Peyer's patch (tissue), 4 donors: ENCODE measurements at regions not wholly inside any gene's neighbourhood (a gene's known extent, or its start where the extent isn't known, plus 50 kb on each side); places are given as distances from the start of the nearest gene placed in this dataset.

Experiments used
- DNase-seq, 3 donors: peaks; one replicate each; pipeline ENCODE4 v3.0.0-alpha.2; 2017 to 2019
- H3K27ac ChIP-seq, 4 donors: fragments of 200-600 bp; sonication (generic); one replicate each; pipeline ENCODE4 v1.5.1; 2016 to 2019
- H3K27me3 ChIP-seq, 2 donors: fragments of 200-600 bp; sonication (generic); one replicate each; pipeline ENCODE4 v1.5.1; 2019
- H3K36me3 ChIP-seq, 3 donors: fragments of 200-600 bp; sonication (generic); one replicate each; pipeline ENCODE4 v1.5.1; 2016 to 2019
- H3K4me1 ChIP-seq, 4 donors: fragments of 200-600 bp; sonication (generic); one replicate each; pipeline ENCODE4 v1.5.1; 2016 to 2019
- H3K4me3 ChIP-seq, 4 donors: fragments of 200-600 bp; sonication (generic); 1 replicate in 3 of 4; 2 replicates in 1 of 4; pipeline ENCODE4 v1.5.1; 2016 to 2019; ENCODE audit warnings: mild to moderate bottlenecking in 1 of 4
- H3K9me3 ChIP-seq, 4 donors: fragments of 200-600 bp; sonication (generic); one replicate each; pipeline ENCODE4 v1.5.1; 2016 to 2019; ENCODE audit warnings: mild to moderate bottlenecking in 1 of 4
- POLR2A ChIP-seq, 2 donors: fragments of 450-650 bp; IDR thresholded peaks; one replicate each; pipeline ENCODE4 v1.5.1; 2017; ENCODE audit warnings: antibody characterized with exemption in 2 of 2, mild to moderate bottlenecking in 2 of 2, moderate library complexity in 2 of 2
- TF ChIP-seq, protein P1 (sequence below), 6 experiments: fragments of 450-650 bp in 4 of 6; fragments of 200-600 bp in 2 of 6; sonication (generic) in 1 of 6; IDR thresholded peaks; one replicate each; pipeline ENCODE4 v1.5.1; 2017 to 2019; ENCODE audit warnings: antibody characterized with exemption in 6 of 6, mild to moderate bottlenecking in 3 of 6, moderate library complexity in 1 of 6

DNA sequence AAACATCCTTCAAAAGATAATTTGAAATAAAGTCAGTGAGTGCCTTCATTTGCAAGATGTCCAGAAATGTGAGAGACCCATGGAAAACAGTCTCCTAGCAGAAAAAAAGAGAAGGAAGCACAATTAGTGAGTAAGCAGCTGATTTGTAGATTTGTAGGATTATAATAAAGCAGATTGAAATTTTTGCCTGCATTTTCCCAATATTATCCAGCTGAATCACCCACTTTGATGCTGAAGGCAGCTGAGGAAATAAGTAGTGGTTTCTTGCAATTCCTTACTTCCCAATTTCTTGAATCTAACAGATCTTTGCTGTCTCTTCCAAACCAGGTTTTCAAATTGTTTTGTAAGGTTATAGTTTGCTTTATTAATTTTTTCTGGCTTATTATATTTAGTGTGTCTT lies 181.4 kb downstream of the GNAT3 start:
- H3K27ac ChIP-seq: no peak overlapping the region
- peaks cover 0 to 12% (median 0%) of the 10 kb centered on the region in 4 donors for H3K4me1 ChIP-seq
- H3K4me3 ChIP-seq: no peak overlapping the region
- no peak for DNase-seq
- H3K27me3 ChIP-seq: no peaks in the 10 kb centered on the region
- no peaks in the 10 kb centered on the region for H3K36me3 ChIP-seq
- no peak for TF ChIP-seq POLR2A (IDR thresholded peaks at IDR 0.05)
- TF ChIP-seq, protein P1, sequence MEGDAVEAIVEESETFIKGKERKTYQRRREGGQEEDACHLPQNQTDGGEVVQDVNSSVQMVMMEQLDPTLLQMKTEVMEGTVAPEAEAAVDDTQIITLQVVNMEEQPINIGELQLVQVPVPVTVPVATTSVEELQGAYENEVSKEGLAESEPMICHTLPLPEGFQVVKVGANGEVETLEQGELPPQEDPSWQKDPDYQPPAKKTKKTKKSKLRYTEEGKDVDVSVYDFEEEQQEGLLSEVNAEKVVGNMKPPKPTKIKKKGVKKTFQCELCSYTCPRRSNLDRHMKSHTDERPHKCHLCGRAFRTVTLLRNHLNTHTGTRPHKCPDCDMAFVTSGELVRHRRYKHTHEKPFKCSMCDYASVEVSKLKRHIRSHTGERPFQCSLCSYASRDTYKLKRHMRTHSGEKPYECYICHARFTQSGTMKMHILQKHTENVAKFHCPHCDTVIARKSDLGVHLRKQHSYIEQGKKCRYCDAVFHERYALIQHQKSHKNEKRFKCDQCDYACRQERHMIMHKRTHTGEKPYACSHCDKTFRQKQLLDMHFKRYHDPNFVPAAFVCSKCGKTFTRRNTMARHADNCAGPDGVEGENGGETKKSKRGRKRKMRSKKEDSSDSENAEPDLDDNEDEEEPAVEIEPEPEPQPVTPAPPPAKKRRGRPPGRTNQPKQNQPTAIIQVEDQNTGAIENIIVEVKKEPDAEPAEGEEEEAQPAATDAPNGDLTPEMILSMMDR (IDR thresholded peaks at IDR 0.05): no peak
- no peaks in the 10 kb centered on the region for H3K9me3 ChIP-seq

DNA sequence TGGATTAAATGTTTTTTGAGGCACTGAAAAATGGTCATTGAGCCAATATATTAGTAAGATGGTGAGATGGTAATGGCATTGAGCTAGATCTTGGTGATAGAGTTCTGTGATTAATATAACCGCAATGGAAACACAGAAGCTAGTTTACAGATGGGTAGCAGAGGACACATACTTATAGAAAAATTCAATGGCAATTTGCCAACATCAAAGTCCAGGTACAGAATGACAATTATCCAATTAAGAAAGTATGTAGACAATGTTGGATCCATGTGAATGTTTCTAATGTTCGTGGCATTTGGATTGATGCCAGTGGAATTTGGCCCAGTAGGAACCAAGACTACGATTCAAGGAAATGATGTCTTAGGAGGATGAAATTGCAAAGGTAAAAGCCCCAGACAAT lies 187.8 kb downstream of the GNAT3 start:
- Histone ChIP-seq H3K27me3 (no peaks in the 10 kb centered on the region), H3K9me3 (no peaks in the 10 kb centered on the region), H3K4me3 (no peak overlapping the region), H3K27ac (no peak overlapping the region), H3K36me3 (no peaks in the 10 kb centered on the region), H3K4me1 (no peaks in the 10 kb centered on the region)
- no peak for DNase-seq
- TF ChIP-seq, protein P1 (IDR thresholded peaks at IDR 0.05): no peak
- TF ChIP-seq POLR2A (IDR thresholded peaks at IDR 0.05): no peak

DNA sequence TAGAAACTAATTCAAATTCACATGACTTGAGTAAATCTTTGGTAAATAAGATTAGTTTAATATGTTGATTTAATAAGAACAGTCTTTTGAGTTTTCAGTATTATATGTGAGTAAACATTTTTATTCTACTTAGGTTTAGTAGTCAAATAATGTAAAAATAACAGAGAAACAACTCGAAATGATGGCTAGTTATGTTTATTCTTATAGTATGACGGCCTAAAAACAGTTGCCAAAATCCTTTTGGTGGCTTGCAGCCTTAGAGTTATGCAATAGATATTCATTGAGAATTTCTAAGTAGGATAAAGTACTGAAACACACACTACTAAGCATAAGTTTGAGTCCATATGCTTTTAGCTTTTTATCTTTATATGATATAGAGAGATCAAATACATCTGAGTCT lies 184.8 kb downstream of the GNAI1 start:
- no peaks in the 10 kb centered on the region for H3K9me3 ChIP-seq
- no peak overlapping the region for H3K27ac ChIP-seq
- no peaks in the 10 kb centered on the region for H3K4me1 ChIP-seq
- no peaks in the 10 kb centered on the region for H3K27me3 ChIP-seq
- no peak for DNase-seq
- no peak for TF ChIP-seq POLR2A (IDR thresholded peaks at IDR 0.05)
- TF ChIP-seq, protein P1 (IDR thresholded peaks at IDR 0.05): no peak
- H3K36me3 ChIP-seq: no peaks in the 10 kb centered on the region
- H3K4me3 ChIP-seq: no peak overlapping the region

DNA sequence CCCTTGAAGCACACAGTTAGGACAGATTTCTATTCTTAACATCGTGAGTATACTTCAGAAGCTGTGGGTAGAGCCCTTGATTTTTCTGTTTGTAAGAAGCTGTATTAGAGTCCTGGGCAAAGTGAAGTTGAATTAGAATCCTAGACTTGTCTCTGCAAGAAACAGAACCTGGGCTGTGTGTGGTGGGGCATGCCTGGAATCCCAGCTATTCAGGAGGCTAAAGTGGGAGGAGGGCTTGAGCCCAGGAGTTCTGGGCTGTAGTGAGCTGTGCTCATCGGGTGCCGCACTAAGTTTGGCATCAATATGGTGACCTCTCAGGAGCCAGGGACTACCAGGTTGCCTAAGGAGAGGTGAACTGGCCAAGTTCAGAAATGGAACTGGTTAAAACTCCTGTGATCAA lies 183.4 kb downstream of the GNAI1 start:
- H3K4me3 ChIP-seq: no peak overlapping the region
- DNase-seq: no peak
- no peaks in the 10 kb centered on the region for H3K36me3 ChIP-seq
- H3K4me1 ChIP-seq: no peaks in the 10 kb centered on the region
- H3K9me3 ChIP-seq: no peaks in the 10 kb centered on the region
- no peak overlapping the region for H3K27ac ChIP-seq
- no peaks in the 10 kb centered on the region for H3K27me3 ChIP-seq
- no peak for TF ChIP-seq POLR2A (IDR thresholded peaks at IDR 0.05)
- TF ChIP-seq, protein P1 (IDR thresholded peaks at IDR 0.05): no peak

DNA sequence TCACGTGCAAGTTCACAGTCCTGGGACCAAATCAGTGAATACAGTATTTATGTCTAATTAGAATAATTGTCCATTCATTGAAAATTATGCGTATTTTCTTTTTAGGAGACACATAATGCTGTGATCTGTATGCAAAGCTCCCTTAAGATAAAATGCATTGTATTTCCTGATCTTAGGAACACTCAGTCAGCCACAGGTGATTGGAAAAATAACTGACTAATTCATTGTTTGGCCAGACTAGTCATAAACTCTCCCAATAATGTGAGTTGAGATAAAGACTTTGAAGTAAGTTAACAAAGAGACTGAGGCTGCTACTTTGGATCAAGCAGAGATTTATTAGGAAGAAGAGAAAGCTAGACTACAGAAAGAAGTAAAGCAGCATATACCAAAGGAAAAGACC lies 182.2 kb downstream of the GNAI1 start:
- no peaks in the 10 kb centered on the region for H3K27me3 ChIP-seq
- no peak for DNase-seq
- H3K9me3 ChIP-seq: no peaks in the 10 kb centered on the region
- no peaks in the 10 kb centered on the region for H3K4me1 ChIP-seq
- no peaks in the 10 kb centered on the region for H3K36me3 ChIP-seq
- no peak overlapping the region for H3K27ac ChIP-seq
- TF ChIP-seq, protein P1 (IDR thresholded peaks at IDR 0.05): no peak
- no peak for TF ChIP-seq POLR2A (IDR thresholded peaks at IDR 0.05)
- H3K4me3 ChIP-seq: no peak overlapping the region

DNA sequence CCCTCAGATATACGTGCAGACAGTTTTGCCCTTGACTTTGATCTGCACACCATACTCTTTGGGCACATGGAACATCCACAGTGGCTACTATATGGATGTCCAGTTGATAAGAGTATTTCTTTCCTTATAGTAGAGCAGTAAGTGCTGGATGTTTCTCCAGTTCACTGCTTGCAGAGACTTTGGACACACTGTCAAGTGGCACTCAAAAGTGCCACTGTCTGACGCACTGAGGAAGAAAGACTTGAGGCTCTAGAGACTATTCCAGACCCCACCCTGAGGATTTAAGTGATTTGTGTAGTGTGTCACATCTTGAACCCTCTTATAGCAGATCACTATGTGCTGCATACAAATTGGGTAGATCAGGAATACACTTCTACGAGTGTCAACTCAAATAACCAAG lies 179.1 kb downstream of the GNAI1 start:
- no peak overlapping the region for H3K4me3 ChIP-seq
- TF ChIP-seq, protein P1 (IDR thresholded peaks at IDR 0.05): no peak
- no peak for TF ChIP-seq POLR2A (IDR thresholded peaks at IDR 0.05)
- no peak for DNase-seq
- no peaks in the 10 kb centered on the region for H3K27me3 ChIP-seq
- no peaks in the 10 kb centered on the region for H3K9me3 ChIP-seq
- peaks cover 0 to 4% (median 0%) of the 10 kb centered on the region in 4 donors for H3K4me1 ChIP-seq
- no peaks in the 10 kb centered on the region for H3K36me3 ChIP-seq
- no peak overlapping the region for H3K27ac ChIP-seq
